ENCODE measurements at regions not wholly inside any gene's neighbourhood (a gene's known extent, or its start where the extent isn't known, plus 50 kb on each side); places are given as distances from the start of the nearest gene placed in this dataset.

DNA sequence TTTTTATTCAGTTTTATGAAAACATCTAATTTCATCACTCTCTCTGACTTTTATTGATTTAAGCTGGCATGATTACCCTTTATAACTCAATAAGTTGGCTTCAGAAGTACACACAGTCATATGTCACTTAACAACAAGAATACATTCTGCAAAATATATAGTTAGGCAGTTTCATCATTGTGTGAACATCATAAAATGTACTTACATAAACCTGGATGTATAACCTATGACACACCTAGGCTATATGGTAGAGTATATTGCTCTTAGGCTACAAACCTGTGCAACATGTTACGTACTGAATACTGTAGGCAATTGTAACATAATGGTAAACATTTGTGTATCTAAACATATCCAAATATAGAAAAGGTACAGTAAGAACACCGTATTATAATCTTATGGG lies 362.2 kb upstream of the BTBD3 start:
- Histone ChIP-seq H3K79me1 (ENCODE audit: low read depth, low read length) (no peaks in the 10 kb centered on the region), H3K9me3 (replicated peaks in 1 of 2; ENCODE audit: control insufficient read depth in 2 of 2, insufficient read depth in 1 of 2, low read depth in 1 of 2, low read length in 2 of 2) (no peaks in the 10 kb centered on the region), H3K4me2 (ENCODE audit: insufficient read depth, low read length, poor library complexity, severe bottlenecking) (no peak overlapping the region), H2AK5ac (ENCODE audit: low read depth, low read length) (no peak overlapping the region), H3K14ac (ENCODE audit: low read length) (no peak overlapping the region), H4K91ac (ENCODE audit: low read depth, low read length, poor library complexity) (no peak overlapping the region), H2AFZ (ENCODE audit: low read length) (no peak overlapping the region), H3K18ac (ENCODE audit: low read length) (no peak overlapping the region), H3K23ac (ENCODE audit: low read depth, low read length, poor library complexity) (no peak overlapping the region), H2BK120ac (ENCODE audit: low read depth, low read length) (no peak overlapping the region), H3K36me3 (replicated peaks in 1 of 2; ENCODE audit: control insufficient read depth in 2 of 2, insufficient read depth in 2 of 2, low read length in 2 of 2) (no peaks in the 10 kb centered on the region), H3K27ac (replicated peaks; ENCODE audit: low read length) (no peak overlapping the region), H2BK15ac (ENCODE audit: low read length) (no peak overlapping the region), H3K4ac (ENCODE audit: low read length) (no peak overlapping the region), H4K8ac (ENCODE audit: low read depth, low read length) (no peak overlapping the region), H3K4me3 (ENCODE audit: low read length in 2 of 2) (no peak overlapping the region), H3K4me1 (ENCODE audit: control insufficient read depth in 2 of 2, insufficient read depth in 1 of 2, low read depth in 1 of 2, low read length in 2 of 2) (no peaks in the 10 kb centered on the region), H2BK12ac (ENCODE audit: low read length) (no peak overlapping the region), H3K9ac (ENCODE audit: low read depth, low read length, poor library complexity) (no peak overlapping the region), H3K27me3 (ENCODE audit: control insufficient read depth in 3 of 3, insufficient read depth in 3 of 3, low read depth in 1 of 3, low read length in 3 of 3) (no peaks in the 10 kb centered on the region), H2BK5ac (ENCODE audit: low read length) (no peak overlapping the region)
- WGBS, 2 donors (ENCODE audit: extremely low coverage in 2 of 2, insufficient read length in 2 of 2, insufficient replicate concordance in 1 of 2): no CpG with 5 or more reads among the region's 2 CpGs
- DNase-seq (ENCODE audit: low spot score): no peak

DNA sequence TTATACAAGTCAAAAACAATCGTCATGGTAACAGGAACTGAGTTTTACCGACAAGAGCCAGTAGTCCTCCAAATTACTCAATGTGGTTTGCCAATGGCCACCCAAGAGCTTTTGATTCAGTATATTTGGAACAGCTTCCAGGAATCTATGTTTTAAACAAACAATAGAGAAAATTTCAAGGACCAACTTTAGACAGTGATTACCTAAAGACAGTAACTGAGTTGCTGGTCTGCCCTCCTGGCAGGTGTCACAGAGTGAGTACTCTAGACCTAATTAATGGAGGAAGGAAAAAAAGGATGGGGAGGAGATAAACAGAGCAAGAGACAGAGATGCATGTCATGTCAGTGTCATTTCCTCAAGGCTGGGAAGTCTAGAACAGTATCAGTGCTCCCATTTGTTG lies 361.3 kb upstream of the BTBD3 start:
- Histone ChIP-seq H2BK120ac (ENCODE audit: low read depth, low read length) (no peak overlapping the region), H3K79me1 (ENCODE audit: low read depth, low read length) (no peaks in the 10 kb centered on the region), H3K36me3 (replicated peaks in 1 of 2; ENCODE audit: control insufficient read depth in 2 of 2, insufficient read depth in 2 of 2, low read length in 2 of 2) (no peaks in the 10 kb centered on the region), H2BK5ac (ENCODE audit: low read length) (no peak overlapping the region), H2AK5ac (ENCODE audit: low read depth, low read length) (no peak overlapping the region), H2AFZ (ENCODE audit: low read length) (no peak overlapping the region), H4K91ac (ENCODE audit: low read depth, low read length, poor library complexity) (no peak overlapping the region), H3K9me3 (replicated peaks in 1 of 2; ENCODE audit: control insufficient read depth in 2 of 2, insufficient read depth in 1 of 2, low read depth in 1 of 2, low read length in 2 of 2) (no peaks in the 10 kb centered on the region), H3K27ac (replicated peaks; ENCODE audit: low read length) (no peak overlapping the region), H3K23ac (ENCODE audit: low read depth, low read length, poor library complexity) (no peak overlapping the region), H2BK15ac (ENCODE audit: low read length) (no peak overlapping the region), H3K4me1 (ENCODE audit: control insufficient read depth in 2 of 2, insufficient read depth in 1 of 2, low read depth in 1 of 2, low read length in 2 of 2) (no peaks in the 10 kb centered on the region), H4K8ac (ENCODE audit: low read depth, low read length) (no peak overlapping the region), H3K4ac (ENCODE audit: low read length) (no peak overlapping the region), H3K27me3 (ENCODE audit: control insufficient read depth in 3 of 3, insufficient read depth in 3 of 3, low read depth in 1 of 3, low read length in 3 of 3) (no peaks in the 10 kb centered on the region), H3K9ac (ENCODE audit: low read depth, low read length, poor library complexity) (no peak overlapping the region), H3K4me2 (ENCODE audit: insufficient read depth, low read length, poor library complexity, severe bottlenecking) (no peak overlapping the region), H3K14ac (ENCODE audit: low read length) (no peak overlapping the region), H3K18ac (ENCODE audit: low read length) (no peak overlapping the region), H2BK12ac (ENCODE audit: low read length) (no peak overlapping the region), H3K4me3 (ENCODE audit: low read length in 2 of 2) (no peak overlapping the region)
- WGBS, 2 donors (ENCODE audit: extremely low coverage in 2 of 2, insufficient read length in 2 of 2, insufficient replicate concordance in 1 of 2): no CpG with 5 or more reads among the region's 2 CpGs
- no peak for DNase-seq (ENCODE audit: low spot score)

DNA sequence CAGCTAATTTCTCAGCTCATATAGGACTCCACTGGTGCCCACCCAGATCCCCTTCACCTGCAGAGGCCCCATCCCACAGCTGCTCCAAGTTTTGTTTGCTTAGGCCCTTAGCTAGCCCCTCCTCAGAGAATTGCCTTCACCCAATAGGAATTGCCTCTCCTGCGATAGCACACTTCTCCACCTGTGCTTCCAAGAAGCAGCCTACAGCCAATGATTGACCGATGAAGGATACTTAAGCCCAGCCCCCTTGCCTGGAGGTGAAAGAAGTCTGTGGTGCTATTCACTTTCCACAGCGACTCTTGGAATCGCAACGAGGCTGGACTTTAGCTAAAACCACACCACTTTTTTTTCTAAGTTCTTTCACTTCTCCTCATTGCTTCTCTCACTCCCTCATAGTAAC lies 353.2 kb upstream of the BTBD3 start:
- Histone ChIP-seq H2AK5ac (ENCODE audit: low read depth, low read length) (no peak overlapping the region), H3K36me3 (replicated peaks in 1 of 2; ENCODE audit: control insufficient read depth in 2 of 2, insufficient read depth in 2 of 2, low read length in 2 of 2) (no peaks in the 10 kb centered on the region), H3K14ac (ENCODE audit: low read length) (no peak overlapping the region), H3K9me3 (replicated peaks in 1 of 2; ENCODE audit: control insufficient read depth in 2 of 2, insufficient read depth in 1 of 2, low read depth in 1 of 2, low read length in 2 of 2) (no peaks in the 10 kb centered on the region), H3K9ac (ENCODE audit: low read depth, low read length, poor library complexity) (no peak overlapping the region), H3K79me1 (ENCODE audit: low read depth, low read length) (no peaks in the 10 kb centered on the region), H3K27ac (replicated peaks; ENCODE audit: low read length) (no peak overlapping the region), H3K23ac (ENCODE audit: low read depth, low read length, poor library complexity) (no peak overlapping the region), H2BK12ac (ENCODE audit: low read length) (no peak overlapping the region), H3K18ac (ENCODE audit: low read length) (no peak overlapping the region), H3K27me3 (ENCODE audit: control insufficient read depth in 3 of 3, insufficient read depth in 3 of 3, low read depth in 1 of 3, low read length in 3 of 3) (no peaks in the 10 kb centered on the region), H3K4me3 (ENCODE audit: low read length in 2 of 2) (no peak overlapping the region), H2AFZ (ENCODE audit: low read length) (no peak overlapping the region), H3K4me1 (ENCODE audit: control insufficient read depth in 2 of 2, insufficient read depth in 1 of 2, low read depth in 1 of 2, low read length in 2 of 2) (no peaks in the 10 kb centered on the region), H2BK15ac (ENCODE audit: low read length) (no peak overlapping the region), H3K4ac (ENCODE audit: low read length) (no peak overlapping the region), H2BK120ac (ENCODE audit: low read depth, low read length) (no peak overlapping the region), H4K8ac (ENCODE audit: low read depth, low read length) (no peak overlapping the region), H3K4me2 (ENCODE audit: insufficient read depth, low read length, poor library complexity, severe bottlenecking) (no peak overlapping the region), H2BK5ac (ENCODE audit: low read length) (no peak overlapping the region), H4K91ac (ENCODE audit: low read depth, low read length, poor library complexity) (no peak overlapping the region)
- no peak for DNase-seq (ENCODE audit: low spot score)
- WGBS, 2 donors (ENCODE audit: extremely low coverage in 2 of 2, insufficient read length in 2 of 2, insufficient replicate concordance in 1 of 2): no CpG with 5 or more reads among the region's 5 CpGs

DNA sequence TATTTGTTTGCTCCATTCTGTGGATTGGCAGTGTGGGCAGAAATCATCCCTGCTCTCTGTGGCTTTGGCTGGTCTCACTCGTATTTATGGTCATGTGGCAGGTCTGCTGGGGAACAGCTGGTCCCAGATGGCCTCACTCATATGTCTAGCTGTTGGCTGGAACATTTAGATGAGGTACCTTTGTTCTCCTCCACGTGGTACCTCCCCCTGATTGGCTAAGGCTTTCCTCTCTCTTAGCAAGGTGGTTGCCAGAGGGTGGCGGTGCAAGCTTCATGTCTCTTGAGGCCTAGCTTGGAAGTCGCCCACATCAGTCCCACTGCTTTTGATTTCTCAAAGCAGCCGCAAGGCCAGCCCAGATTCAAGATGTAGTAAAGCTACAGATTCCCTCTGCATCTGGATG lies 348.5 kb upstream of the BTBD3 start:
- Histone ChIP-seq H2BK5ac (ENCODE audit: low read length) (no peak overlapping the region), H3K4ac (ENCODE audit: low read length) (no peak overlapping the region), H2AFZ (ENCODE audit: low read length) (no peak overlapping the region), H3K27me3 (ENCODE audit: control insufficient read depth in 3 of 3, insufficient read depth in 3 of 3, low read depth in 1 of 3, low read length in 3 of 3) (no peaks in the 10 kb centered on the region), H3K79me1 (ENCODE audit: low read depth, low read length) (no peaks in the 10 kb centered on the region), H2BK15ac (ENCODE audit: low read length) (no peak overlapping the region), H2BK12ac (ENCODE audit: low read length) (no peak overlapping the region), H2AK5ac (ENCODE audit: low read depth, low read length) (no peak overlapping the region), H3K4me3 (ENCODE audit: low read length in 2 of 2) (no peak overlapping the region), H3K23ac (ENCODE audit: low read depth, low read length, poor library complexity) (no peak overlapping the region), H3K4me2 (ENCODE audit: insufficient read depth, low read length, poor library complexity, severe bottlenecking) (no peak overlapping the region), H3K14ac (ENCODE audit: low read length) (no peak overlapping the region), H4K91ac (ENCODE audit: low read depth, low read length, poor library complexity) (no peak overlapping the region), H3K9ac (ENCODE audit: low read depth, low read length, poor library complexity) (no peak overlapping the region), H3K9me3 (replicated peaks in 1 of 2; ENCODE audit: control insufficient read depth in 2 of 2, insufficient read depth in 1 of 2, low read depth in 1 of 2, low read length in 2 of 2) (no peaks in the 10 kb centered on the region), H2BK120ac (ENCODE audit: low read depth, low read length) (no peak overlapping the region), H3K18ac (ENCODE audit: low read length) (no peak overlapping the region), H3K4me1 (ENCODE audit: control insufficient read depth in 2 of 2, insufficient read depth in 1 of 2, low read depth in 1 of 2, low read length in 2 of 2) (peaks cover 0 to 9% of the 10 kb centered on the region in 2 donors), H3K36me3 (replicated peaks in 1 of 2; ENCODE audit: control insufficient read depth in 2 of 2, insufficient read depth in 2 of 2, low read length in 2 of 2) (no peaks in the 10 kb centered on the region), H3K27ac (replicated peaks; ENCODE audit: low read length) (no peak overlapping the region), H4K8ac (ENCODE audit: low read depth, low read length) (no peak overlapping the region)
- no peak for DNase-seq (ENCODE audit: low spot score)
- WGBS, 2 donors (ENCODE audit: extremely low coverage in 2 of 2, insufficient read length in 2 of 2, insufficient replicate concordance in 1 of 2): no CpG with 5 or more reads among the region's 5 CpGs

Data from neuronal stem cell (in vitro differentiated cells).